LHCN-M2 (cell line): ENCODE measurements at regions not wholly inside any gene's neighbourhood (a gene's known extent, or its start where the extent isn't known, plus 50 kb on each side); places are given as distances from the start of the nearest gene placed in this dataset.

ENCODE experiments used
- DNase-seq: peaks from one replicate; pipeline ENCODE4 v3.0.0-alpha.2; 2012; ENCODE audit warnings: low read depth

- DNase-seq, result no peak
Observed at GRCh38 chr1:232555494-232556210, 74.3 kb downstream of the SIPA1L2 start.

DNA sequence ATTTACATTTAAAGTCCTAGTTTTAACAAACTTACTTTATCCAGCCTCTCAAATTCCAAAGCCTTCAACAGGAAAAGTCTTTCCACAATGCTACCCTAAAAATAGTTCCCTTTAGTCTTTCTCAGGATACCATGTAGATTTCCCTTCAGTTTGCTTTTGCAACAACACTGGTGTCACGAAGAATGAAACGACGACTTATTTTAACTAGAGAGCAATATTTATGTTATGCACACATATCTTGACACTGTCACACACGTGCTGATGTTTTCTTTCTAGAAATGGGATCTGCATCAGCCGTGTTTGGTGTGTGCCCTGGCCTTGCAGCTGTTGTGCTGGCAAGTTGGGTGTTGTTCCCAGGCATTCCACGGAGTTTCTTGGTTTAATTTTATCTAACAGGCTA lies 75.5 kb downstream of the SIPA1L2 start:
- DNase-seq, result peak; percentile 65

GRCh38 chr1:232553809-232554208 lies 76.1 kb downstream of the SIPA1L2 start:
- DNase-seq, result no peak

DNA sequence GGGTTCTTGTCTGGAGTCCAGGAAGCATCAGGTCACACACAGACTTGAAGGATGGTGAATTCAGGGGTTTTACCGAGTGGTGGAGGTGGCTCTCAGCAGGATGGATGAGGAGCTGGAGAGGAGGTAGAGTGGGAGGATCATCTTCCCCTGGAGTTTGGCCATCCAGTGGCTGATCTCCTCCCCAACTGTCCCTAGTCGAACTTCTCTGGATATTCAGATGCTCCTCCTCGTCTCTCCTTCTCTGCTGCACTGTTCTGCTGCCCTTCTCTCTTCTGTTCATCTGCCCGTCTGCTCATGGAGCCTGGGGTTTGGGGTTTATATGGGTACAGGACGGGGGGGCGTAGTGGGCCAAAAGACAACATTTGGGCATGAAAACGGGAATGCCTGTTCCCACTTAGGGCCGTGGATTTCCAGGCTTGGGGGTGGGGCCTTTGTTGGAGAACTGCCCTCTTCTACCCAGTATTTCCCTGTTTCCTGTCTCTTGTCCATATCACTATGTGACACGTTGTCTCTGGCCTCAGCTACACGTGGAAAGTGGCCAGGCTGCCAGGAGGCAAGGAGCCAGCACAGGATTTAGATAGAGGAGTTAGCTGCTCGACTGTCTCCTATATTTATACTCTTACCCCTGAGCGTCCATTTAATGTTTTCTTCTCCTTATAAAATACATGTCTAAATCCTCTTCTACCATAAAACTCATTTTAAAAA lies 76.7 kb downstream of the SIPA1L2 start:
- DNase-seq, result no peak

- no peak for DNase-seq
Observed at GRCh38 chr1:232551386-232551785, 78.5 kb downstream of the SIPA1L2 start.

DNA sequence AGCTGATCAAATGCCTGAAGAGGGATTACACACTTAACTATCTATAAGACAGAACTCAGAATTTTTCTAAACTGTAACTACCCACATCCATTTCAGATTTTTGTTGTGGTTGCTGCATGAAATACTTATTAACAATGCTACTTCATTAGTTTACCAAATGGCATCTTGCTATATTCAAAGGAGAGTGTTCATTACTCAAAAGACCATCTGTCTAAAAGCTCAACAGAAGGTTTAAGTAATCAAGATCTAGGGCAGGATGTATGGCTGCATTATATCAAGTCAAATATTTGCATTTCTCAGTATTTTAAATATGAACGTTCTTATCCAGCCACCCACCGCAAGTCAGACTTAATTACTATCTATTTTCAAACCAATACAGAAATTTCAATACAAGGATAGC lies 79.9 kb downstream of the SIPA1L2 start:
- DNase-seq, result no peak

- no peak for DNase-seq
Observed at GRCh38 chr1:232548691-232549090, 81.2 kb downstream of the SIPA1L2 start.

GRCh38 chr1:232547938-232548484 lies 81.9 kb downstream of the SIPA1L2 start:
- DNase-seq, result no peak

DNA sequence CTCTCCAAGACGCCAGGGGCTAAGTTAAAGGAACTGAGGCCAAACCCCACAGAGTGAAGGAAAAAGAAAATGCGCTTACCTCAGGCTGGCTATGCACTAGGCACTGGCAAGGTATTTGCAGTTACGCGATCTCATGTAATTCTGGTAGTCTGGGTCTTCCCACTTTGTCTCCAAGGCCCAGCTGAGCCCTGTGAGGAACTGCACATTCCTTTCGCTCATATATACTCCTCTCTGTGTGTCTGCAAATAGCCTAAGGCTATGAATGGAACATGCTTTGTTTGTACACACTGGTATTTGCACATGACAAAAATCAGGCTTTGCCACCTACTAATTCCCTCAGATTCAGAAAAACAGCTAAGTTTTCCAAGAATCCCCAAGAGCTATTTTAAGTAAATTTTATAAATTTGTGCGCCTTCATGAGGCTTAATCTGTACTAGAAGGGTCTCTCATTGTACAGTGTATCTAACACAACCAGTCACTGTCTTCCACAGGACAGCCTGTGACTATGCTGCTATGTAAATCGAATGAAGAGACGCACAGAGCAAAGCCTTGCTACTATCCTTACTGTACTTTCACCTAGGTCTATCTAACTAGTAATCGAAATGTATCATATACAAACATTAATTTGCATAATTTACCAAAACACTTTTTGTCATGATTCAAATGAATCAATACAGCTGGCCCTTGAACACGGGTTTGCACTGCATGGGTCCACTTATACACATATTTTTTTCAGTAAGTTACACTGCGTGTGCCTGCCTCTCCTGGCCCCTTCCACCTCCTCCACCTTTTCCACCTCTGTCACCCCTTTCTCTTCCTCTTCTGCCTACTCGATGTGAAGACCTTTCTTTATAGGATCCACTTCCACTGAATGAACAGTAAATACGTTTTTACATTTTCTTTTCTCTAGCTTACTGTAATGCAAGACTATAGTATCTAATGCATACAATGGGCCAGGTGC lies 87.0 kb downstream of the SIPA1L2 start:
- no peak for DNase-seq

DNA sequence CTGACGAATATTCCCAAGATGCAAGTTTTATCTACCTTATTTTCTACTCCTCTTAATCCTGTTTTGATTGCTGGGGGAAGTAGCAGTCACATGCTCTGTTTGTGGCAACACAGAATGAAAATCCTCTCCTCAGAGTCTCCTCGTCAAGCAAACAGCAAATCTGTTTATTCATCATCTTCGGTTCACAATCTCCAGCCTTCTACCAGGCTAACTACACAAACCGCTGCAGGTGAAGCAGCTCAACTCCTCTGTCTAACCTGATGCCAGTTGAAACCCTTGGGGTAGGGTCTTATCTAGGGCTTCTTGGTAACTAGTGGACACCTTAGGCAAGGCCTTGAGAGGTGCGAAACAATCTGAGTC lies 91.0 kb downstream of the SIPA1L2 start:
- DNase-seq, result no peak

- peak; percentile 66 for DNase-seq
Observed at GRCh38 chr1:232538224-232538942, 91.5 kb downstream of the SIPA1L2 start.

DNA sequence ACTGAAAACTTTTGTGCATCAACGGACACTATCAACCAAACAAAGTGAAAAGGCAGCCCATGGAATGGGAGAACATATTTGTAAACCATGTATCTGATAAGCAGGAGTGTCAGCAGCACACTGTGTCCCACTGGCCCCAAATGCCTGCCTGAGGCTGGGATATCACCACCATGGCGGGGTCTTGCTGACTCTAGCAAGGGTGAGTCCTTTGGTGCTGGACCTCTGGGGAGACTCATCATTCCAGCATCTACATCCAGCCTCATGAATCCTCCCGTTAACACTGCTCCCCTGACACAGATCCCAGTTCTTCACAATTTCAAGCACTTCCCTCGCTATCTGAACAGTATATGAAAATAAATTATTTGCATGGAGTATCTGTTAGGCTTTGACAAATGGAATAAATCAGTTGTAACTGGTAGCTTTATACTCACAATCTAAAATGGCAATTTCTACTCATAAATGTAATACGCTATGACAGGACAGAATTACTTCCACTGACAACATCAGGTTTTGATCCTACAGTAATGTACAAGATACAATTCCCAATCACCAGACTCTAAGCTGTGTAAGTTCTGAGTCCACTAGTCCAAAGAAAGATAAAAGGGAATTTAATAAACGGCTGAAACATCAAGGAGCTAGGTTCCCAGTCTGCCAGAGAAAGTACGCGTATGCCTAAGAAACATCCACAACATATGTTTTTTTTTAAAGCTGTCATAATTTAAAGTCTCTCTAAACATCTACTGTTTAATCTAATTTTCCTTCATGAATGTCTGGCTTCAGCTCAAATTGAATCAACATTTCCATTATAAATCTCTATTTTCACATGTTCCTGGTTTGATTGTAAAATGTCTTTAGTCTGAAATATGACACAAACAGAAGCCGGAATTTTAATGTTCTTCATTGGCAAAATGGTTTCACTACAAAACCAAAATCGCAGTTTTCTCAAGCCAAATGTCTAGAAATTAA lies 95.1 kb downstream of the SIPA1L2 start:
- no peak for DNase-seq

DNA sequence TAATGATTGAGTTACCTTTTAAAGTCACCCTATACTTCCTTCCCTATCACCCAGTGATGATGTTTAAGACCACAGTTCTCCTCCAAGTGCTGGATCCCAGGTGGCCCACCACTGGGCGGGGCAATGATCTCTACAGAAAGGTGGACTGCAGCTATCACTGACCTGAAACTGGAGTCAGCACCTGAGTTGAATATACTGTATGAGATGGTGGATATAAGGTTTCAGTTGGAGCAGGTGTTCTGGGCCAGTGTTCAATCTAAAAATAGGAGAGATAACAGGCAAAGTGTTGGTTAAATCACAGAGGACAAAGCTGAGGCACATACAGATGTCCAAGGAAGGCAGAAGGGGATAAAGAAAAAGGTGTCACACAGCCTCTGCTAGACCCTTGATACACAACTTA lies 96.6 kb downstream of the SIPA1L2 start:
- DNase-seq, result no peak

GRCh38 chr1:232532901-232533300 lies 97.0 kb downstream of the SIPA1L2 start:
- no peak for DNase-seq

- no peak for DNase-seq
Observed at GRCh38 chr1:232531291-232531690, 98.6 kb downstream of the SIPA1L2 start.

DNA sequence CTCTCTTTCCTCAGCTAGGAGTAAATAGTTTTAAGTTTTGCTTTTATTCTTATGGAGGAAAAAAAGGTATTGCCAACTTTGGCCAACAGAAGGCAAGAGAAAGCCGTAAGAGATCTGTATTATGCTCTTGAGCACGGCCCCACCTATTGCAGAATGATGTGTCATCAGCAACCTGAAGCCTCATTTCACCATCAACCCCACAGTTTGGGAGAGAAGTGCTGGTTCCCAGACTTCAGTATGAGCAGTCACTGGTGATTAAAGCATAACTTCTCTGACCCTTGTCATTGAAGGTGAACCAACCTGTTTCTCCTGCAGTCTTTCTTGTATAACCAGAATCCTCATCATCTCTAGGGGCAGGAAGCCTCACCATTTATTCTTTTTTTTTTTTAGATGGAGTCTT lies 100.2 kb downstream of the SIPA1L2 start:
- no peak for DNase-seq

DNA sequence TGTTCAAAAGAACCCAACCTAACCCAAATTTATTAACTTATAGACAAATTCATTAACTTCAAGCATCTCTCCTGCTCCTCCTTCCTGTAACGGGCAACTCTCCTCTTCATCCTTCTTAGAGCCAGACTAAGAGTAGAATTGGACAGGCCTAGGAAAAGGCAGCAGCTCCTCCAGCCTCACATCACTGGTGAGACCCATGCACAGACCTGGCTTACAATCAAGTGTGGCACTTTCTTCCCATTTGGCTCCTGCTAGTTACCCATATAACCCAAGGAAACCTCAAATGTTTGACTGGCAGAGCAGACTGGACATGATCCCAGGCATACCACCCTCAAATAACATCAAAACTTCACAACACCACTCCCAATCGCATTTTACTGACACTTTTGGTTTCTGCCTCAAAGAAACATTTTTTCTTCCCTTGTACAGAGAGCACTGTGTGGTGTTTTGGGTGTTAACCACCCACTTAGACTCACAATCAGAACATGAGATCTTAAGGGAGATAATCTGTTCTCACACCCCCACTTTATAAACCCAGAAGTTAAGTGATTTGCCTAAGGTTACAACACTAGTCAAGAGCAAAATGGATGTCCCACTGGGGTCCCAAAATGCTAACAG lies 101.4 kb downstream of the SIPA1L2 start:
- DNase-seq, result no peak

- DNase-seq, result no peak
Observed at GRCh38 chr1:232524056-232524455, 105.9 kb downstream of the SIPA1L2 start.

DNA sequence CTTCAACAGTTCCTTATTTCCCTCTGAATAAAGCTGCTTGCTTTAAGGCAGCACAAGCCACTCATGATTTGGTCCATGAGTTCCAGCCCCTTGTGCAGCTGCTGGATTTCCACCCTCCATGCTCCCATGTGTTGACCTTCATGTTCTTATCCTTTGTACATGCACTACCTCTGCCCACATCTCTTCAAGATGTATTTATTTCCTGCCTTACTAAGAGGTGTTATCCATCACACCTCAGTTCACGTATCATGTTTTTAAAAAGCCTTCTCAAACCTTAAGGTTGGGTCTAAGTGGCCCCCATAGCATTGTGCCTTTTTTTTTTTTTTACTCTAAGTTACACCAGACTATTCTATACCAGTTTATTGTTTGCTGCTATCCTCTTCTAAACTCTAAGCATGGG lies 107.7 kb downstream of the SIPA1L2 start:
- no peak for DNase-seq

- DNase-seq, result peak; percentile 29
Observed at GRCh38 chr1:232521660-232522059, 108.3 kb downstream of the SIPA1L2 start.
